ENCODE measurements at regions not wholly inside any gene's neighbourhood (a gene's known extent, or its start where the extent isn't known, plus 50 kb on each side); places are given as distances from the start of the nearest gene placed in this dataset.
"Not testable (repeated sequence)": the region's sequence is repeated elsewhere in the genome, so short reads cannot be mapped to it uniquely, and the experiment has no call there.

DNA sequence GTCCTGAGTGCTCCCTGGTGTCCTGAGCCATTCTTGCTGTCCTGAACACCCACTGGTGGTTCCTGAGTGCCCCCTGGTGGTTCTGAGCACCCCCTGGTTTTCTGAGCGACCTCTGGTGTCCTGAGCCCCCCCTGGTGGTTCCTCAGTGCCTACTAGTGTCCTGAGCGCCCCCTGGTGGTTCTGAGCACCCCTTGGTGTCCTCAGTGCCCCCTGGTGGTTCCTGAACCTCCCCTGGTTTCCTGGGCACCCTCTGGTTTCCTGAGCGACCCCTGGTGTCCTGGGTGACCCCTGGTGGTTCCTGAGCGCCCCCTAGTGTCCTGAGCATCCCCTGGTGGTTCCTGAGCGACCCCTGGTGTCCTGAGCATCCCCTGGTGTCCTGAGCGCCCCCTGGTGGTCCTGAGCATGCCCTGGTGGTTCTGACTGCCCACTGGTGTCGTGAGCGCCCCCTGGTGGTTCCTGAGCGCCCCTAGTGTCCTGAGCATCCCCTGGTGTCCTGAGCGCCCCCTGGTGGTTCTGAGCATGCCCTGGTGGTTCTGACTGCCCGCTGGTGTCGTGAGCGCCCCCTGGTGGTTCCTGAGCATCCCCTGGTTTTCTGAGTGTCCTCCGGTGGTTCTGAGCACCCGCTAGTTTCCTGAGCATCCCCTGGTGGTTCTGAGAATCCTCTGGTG lies 473.1 kb downstream of the TMEM121 start:
- H3K4me1 Mint-ChIP-seq = no peaks in the 10 kb centered on the region

DNA sequence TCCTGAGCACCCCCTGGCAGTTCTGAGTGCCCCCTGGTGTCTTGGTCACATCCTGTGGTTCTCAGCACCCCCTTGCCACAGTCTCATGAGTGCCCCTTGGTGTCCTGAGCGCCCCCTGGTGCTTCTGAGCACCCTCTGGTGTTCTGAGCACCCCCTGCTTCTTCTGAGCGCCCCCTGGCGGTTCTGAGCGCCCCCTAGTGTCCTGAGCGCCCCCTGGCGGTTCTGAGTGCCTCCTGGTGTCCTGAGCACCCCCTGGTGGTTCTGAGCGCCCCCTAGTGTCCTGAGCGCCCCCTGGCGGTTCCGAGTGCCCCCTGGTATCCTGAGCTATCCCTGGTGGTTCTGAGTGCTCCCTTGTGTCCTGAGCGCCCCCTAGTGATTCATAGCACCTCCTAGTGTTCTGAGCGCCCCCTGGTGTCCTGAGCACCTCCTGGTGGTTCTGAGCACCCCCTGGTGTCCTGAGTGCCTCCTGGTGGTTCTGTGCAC lies 473.7 kb downstream of the TMEM121 start:
- not testable (repeated sequence) for H3K27me3 Mint-ChIP-seq (ENCODE audit: low read depth, poor library complexity); DNase-seq; H3K4me1 Mint-ChIP-seq; H3K36me3 Mint-ChIP-seq (ENCODE audit: low read depth); H3K27ac Mint-ChIP-seq; H3K4me3 Mint-ChIP-seq
- H3K9me3 Mint-ChIP-seq = peaks cover 60% of the 10 kb centered on the region

More for the DNA sequence above, 473.1 kb downstream of the TMEM121 start:
- peak; percentile 13 for DNase-seq
- Mint-ChIP-seq H3K4me3 (no peak overlapping the region), H3K36me3 (ENCODE audit: low read depth) (no peaks in the 10 kb centered on the region), H3K27ac (no peak overlapping the region), H3K9me3 (peaks cover 63% of the 10 kb centered on the region), H3K27me3 (ENCODE audit: low read depth, poor library complexity) (no peaks in the 10 kb centered on the region)
- TF ChIP-seq, protein P1, sequence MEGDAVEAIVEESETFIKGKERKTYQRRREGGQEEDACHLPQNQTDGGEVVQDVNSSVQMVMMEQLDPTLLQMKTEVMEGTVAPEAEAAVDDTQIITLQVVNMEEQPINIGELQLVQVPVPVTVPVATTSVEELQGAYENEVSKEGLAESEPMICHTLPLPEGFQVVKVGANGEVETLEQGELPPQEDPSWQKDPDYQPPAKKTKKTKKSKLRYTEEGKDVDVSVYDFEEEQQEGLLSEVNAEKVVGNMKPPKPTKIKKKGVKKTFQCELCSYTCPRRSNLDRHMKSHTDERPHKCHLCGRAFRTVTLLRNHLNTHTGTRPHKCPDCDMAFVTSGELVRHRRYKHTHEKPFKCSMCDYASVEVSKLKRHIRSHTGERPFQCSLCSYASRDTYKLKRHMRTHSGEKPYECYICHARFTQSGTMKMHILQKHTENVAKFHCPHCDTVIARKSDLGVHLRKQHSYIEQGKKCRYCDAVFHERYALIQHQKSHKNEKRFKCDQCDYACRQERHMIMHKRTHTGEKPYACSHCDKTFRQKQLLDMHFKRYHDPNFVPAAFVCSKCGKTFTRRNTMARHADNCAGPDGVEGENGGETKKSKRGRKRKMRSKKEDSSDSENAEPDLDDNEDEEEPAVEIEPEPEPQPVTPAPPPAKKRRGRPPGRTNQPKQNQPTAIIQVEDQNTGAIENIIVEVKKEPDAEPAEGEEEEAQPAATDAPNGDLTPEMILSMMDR (IDR thresholded peaks at IDR 0.05) = no peak

DNA sequence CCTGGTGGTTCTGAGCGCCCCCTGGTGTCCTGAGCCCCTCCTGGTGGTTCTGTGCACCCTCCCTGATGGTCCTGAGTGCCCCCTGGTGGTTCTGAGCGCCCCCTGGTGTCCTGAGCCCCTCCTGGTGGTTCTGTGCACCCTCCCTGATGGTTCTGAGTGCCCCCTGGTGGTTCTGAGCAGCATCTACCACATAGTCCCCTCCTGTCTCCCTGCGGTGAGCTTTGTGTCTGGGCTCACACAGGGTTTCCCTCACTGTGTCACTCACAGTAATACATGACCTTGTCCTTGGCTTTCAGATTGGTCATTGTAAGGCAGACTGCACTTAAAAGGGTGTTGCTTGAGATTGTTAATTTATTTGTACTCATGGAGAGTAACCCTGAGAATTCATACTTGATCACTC lies 474.9 kb downstream of the TMEM121 start:
- H3K27me3 Mint-ChIP-seq (ENCODE audit: low read depth, poor library complexity); H3K27ac Mint-ChIP-seq; H3K4me3 Mint-ChIP-seq; DNase-seq; H3K4me1 Mint-ChIP-seq; H3K36me3 Mint-ChIP-seq (ENCODE audit: low read depth): not testable (repeated sequence)
- H3K9me3 Mint-ChIP-seq = peaks cover 62% of the 10 kb centered on the region

DNA sequence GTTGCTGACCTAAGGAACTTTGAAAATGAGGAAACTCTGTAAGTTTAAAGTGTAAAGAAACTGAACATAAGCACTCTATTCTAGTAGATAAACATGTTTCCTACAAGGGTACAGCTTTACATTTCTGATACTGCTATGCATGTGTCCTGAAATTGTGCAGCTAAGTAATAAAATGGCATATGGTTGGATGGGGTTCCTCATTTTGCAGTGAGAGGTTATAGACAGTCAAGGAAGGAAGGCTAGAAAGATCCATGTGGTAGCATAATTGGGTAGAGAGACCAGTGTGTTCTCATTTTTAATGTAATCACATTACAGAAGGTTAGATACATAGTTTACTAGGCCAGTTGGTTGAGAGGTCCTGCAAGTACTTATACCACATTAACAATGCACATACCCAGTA lies 477.0 kb downstream of the TMEM121 start:
- DNase-seq = no peak
- no peaks in the 10 kb centered on the region for H3K27me3 Mint-ChIP-seq (ENCODE audit: low read depth, poor library complexity)
- H3K4me3 Mint-ChIP-seq = no peak overlapping the region
- no peaks in the 10 kb centered on the region for H3K36me3 Mint-ChIP-seq (ENCODE audit: low read depth)
- no peak overlapping the region for H3K27ac Mint-ChIP-seq
- no peaks in the 10 kb centered on the region for H3K4me1 Mint-ChIP-seq
- TF ChIP-seq, protein P1 (IDR thresholded peaks at IDR 0.05) = no peak
- peaks cover 70% of the 10 kb centered on the region for H3K9me3 Mint-ChIP-seq

DNA sequence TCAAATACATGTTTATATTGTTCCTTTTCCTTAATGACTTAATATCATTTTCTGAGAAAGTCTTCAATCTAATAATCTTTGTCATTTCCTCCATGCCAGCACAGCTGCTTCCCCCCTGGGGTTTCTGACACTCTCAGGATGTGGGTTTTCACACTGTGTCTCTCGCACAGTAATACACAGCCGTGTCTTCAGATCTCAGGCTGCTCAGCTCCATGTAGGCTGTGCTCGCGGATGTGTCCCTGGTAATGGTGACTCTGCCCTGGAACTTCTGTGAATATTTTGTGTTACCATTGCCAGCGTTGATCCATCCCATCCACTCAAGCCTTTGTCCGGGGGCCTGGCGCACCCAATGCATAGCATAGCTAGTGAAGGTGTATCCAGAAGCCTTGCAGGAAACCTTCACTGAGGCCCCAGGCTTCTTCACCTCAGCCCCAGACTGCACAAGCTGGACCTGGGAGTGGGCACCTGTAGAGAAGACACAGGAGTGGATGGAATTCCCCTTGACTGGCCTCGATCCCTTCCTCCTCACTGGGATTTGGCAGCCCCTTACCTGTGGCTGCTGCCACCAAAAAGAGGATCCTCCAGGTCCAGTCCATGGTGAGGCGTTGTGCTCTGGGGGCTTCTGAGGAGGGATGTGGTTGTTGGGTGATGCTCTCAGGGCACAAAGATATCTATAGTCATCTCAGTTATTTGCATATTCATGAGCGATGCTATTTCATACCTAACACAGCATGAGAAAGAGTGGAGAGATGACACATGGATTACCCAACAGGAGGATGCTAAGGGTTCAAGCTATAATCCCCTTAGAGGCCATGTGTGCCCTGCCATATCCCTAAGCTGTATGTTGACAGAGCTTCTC lies 478.8 kb downstream of the TMEM121 start:
- H3K9me3 Mint-ChIP-seq = peaks cover 71% of the 10 kb centered on the region
- H3K4me3 Mint-ChIP-seq; H3K27ac Mint-ChIP-seq; H3K36me3 Mint-ChIP-seq (ENCODE audit: low read depth); H3K4me1 Mint-ChIP-seq; H3K27me3 Mint-ChIP-seq (ENCODE audit: low read depth, poor library complexity); DNase-seq: not testable (repeated sequence)

DNA sequence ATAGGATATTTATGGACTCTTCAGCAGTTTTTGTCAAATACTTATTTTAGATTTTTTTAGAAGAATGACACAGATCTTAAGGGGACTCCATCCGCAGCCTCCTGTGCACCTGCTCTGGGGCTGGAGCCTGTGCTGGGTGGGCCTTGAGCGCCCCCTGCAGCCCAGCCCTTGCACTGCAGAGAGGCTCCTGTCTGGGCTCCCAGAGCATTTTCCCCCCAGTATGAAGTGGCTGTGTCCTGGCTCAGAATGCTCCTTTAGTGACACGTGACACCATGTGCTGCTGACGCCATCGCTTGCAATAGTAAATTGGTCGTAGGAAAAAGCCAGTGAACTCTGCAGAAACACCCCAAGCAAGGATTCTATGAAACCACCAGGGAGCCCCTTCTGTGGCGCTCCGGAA lies 479.7 kb downstream of the TMEM121 start:
- H3K4me3 Mint-ChIP-seq; H3K27ac Mint-ChIP-seq; DNase-seq; H3K36me3 Mint-ChIP-seq (ENCODE audit: low read depth); H3K27me3 Mint-ChIP-seq (ENCODE audit: low read depth, poor library complexity); H3K4me1 Mint-ChIP-seq: not testable (repeated sequence)
- peaks cover 77% of the 10 kb centered on the region for H3K9me3 Mint-ChIP-seq

DNA sequence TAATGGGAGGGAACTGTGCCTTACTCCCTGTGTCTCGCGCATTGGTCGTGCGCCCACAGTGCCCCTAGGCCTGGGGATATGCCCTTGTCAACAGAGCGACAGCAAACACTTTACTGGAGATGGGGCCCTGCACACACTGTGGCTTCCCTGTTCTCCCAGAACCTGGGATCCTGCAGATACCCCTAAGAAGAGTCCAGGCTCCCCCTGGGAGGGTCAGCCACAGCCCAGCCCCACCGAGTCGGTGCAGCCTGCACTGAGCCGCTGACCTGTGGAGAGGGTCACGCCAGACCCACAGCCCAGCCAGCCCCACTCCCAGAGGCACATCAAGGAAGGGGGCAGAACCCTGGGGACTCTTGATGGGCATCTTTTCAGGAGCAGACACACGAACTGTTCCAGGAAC lies 480.3 kb downstream of the TMEM121 start:
- H3K4me3 Mint-ChIP-seq; H3K27me3 Mint-ChIP-seq (ENCODE audit: low read depth, poor library complexity); H3K4me1 Mint-ChIP-seq; DNase-seq; H3K36me3 Mint-ChIP-seq (ENCODE audit: low read depth); H3K27ac Mint-ChIP-seq: not testable (repeated sequence)
- H3K9me3 Mint-ChIP-seq = peaks cover 77% of the 10 kb centered on the region

DNA sequence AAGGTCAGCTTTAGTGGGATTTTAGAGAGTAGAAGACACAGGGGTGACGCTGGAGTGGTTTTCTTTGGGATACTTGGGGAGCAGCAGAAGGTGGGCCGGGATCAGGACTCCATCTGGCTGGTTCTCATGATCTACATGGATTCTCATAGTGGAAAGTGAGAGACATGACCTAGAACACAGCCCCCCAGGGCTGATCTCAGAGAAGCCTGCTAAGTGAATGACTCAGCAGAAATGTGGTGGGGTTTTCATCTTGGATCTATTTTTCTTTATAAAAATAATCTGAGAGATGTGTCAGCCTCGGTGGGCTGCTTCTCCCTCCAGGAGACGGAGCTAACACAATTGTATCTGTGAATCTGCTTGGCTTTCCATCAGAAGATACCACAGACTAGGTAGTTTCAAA lies 484.4 kb downstream of the TMEM121 start:
- H3K36me3 Mint-ChIP-seq (ENCODE audit: low read depth) = no peaks in the 10 kb centered on the region
- H3K9me3 Mint-ChIP-seq = peaks cover 91% of the 10 kb centered on the region
- no peak for DNase-seq
- no peaks in the 10 kb centered on the region for H3K4me1 Mint-ChIP-seq
- no peak overlapping the region for H3K4me3 Mint-ChIP-seq
- no peak overlapping the region for H3K27ac Mint-ChIP-seq
- TF ChIP-seq, protein P1 (IDR thresholded peaks at IDR 0.05) = no peak
- no peaks in the 10 kb centered on the region for H3K27me3 Mint-ChIP-seq (ENCODE audit: low read depth, poor library complexity)

DNA sequence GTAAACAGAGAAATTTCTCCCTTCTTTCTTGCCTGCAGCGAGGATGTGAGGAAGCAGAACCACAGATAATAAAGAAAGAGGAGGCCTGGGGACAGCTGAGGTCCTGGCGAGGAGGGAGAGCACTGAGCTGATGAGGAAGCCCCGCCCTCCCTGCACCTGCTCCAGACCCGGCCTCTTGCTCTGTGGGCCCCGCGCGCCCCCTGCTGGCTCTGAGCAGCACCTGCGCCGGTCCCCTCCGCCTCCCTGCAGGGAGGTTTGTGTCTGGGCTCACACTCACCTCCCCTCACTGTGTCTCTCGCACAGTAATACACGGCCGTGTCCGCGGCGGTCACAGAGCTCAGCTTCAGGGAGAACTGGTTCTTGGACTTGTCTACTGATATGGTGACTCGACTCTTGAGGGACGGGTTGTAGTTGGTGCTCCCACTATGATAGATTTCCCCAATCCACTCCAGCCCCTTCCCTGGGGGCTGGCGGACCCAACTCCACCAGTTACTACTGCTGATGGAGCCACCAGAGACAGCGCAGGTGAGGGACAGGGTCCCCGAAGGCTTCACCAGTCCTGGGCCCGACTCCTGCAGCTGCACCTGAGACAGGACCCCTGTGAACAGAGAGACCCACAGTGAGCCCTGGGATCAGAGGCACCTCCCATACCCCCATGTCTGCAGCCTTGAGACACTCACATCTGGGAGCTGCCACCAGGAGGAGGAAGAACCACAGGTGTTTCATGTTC lies 485.4 kb downstream of the TMEM121 start:
- not testable (repeated sequence) for H3K27me3 Mint-ChIP-seq (ENCODE audit: low read depth, poor library complexity); H3K27ac Mint-ChIP-seq; H3K4me3 Mint-ChIP-seq; H3K36me3 Mint-ChIP-seq (ENCODE audit: low read depth); H3K4me1 Mint-ChIP-seq; DNase-seq
- peaks cover 93% of the 10 kb centered on the region for H3K9me3 Mint-ChIP-seq

DNA sequence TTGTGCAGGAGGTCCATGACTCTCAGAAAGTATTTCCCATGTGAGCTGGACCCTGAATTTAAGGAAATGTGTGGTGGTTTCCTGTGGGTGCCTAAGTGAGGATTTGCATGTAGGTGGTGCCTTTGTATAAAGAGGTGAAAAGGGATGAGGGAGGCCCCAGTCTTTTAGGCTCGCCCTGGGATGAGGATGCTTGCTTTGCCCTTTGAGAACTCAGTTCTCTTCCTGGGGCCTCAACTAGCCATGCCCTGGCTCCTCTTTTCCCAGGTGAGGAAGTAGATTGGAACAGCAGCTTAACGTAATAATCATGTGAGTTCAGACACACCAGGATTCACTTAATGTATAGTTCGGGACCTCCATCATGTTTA lies 486.0 kb downstream of the TMEM121 start:
- not testable (repeated sequence) for H3K36me3 Mint-ChIP-seq (ENCODE audit: low read depth); H3K27me3 Mint-ChIP-seq (ENCODE audit: low read depth, poor library complexity); DNase-seq; H3K4me1 Mint-ChIP-seq; H3K27ac Mint-ChIP-seq; H3K4me3 Mint-ChIP-seq
- peaks cover 93% of the 10 kb centered on the region for H3K9me3 Mint-ChIP-seq
